H1 (cell line): ENCODE measurements at regions not wholly inside any gene's neighbourhood (a gene's known extent, or its start where the extent isn't known, plus 50 kb on each side); places are given as distances from the start of the nearest gene placed in this dataset.

Source experiments
- CTCF ChIA-PET: fragments of 300-600 bp; sonication (Branson Sonifier 250); formaldehyde crosslinking; loops from one replicate; lab custom pipeline; 2021; ENCODE audit not compliant: partially characterized antibody; lab: Charles Lee
- POLR2A ChIA-PET: fragments of 300-600 bp; sonication (Branson Sonifier 250); formaldehyde crosslinking; loops from one replicate; lab custom pipeline; 2021; ENCODE audit warnings: inconsistent platforms; ENCODE audit not compliant: partially characterized antibody; lab: Charles Lee
- DNase-seq, 2 experiments: peaks; one replicate each; pipeline versions ENCODE4 v3.0.0 to v3.0.0-alpha.2; 2010 to 2022; ENCODE audit warnings: low spot score in 2 of 2, low read depth in 1 of 2, mixed read lengths in 1 of 2
- FAIRE-seq: peaks from 2 replicates; lab custom pipeline; 2011; peaks lifted over from hg19 to GRCh38; lab: Jason Lieb, UNC
- H2AFZ ChIP-seq: 2 replicates; pipeline ENCODE4 v1.8.1; 2012; ENCODE audit warnings: low read length, inconsistent platforms
- H2AK5ac ChIP-seq: 2 replicates; pipeline ENCODE4 v1.6.1; 2013; ENCODE audit warnings: low read depth, low read length
- H2BK120ac ChIP-seq: replicated peaks from 2 replicates; pipeline ENCODE3; 2013; ENCODE audit warnings: low read depth, low read length, inconsistent platforms
- H2BK12ac ChIP-seq: 2 replicates; pipeline ENCODE4 v1.6.1; 2013; ENCODE audit warnings: low read depth, low read length
- H2BK15ac ChIP-seq: 2 replicates; pipeline ENCODE4 v1.6.1; 2013; ENCODE audit warnings: low read length
- H2BK20ac ChIP-seq: 2 replicates; pipeline ENCODE4 v1.6.1; 2013; ENCODE audit warnings: low read length
- H2BK5ac ChIP-seq: 2 replicates; pipeline ENCODE4 v1.6.1; 2013; ENCODE audit warnings: low read depth, low read length
- H3K14ac ChIP-seq: 2 replicates; pipeline ENCODE4 v1.6.1; 2013; ENCODE audit warnings: inconsistent platforms; ENCODE audit not compliant: insufficient read length
- H3K18ac ChIP-seq: 2 replicates; pipeline ENCODE4 v1.6.1; 2013; ENCODE audit warnings: low read length; ENCODE audit errors: extremely low read depth
- H3K23ac ChIP-seq: 2 replicates; pipeline ENCODE4 v1.6.1; 2013; ENCODE audit warnings: inconsistent platforms; ENCODE audit not compliant: insufficient read length
- H3K23me2 ChIP-seq: 2 replicates; pipeline ENCODE4 v1.6.1; 2013; ENCODE audit warnings: low read depth, low read length
- H3K27ac ChIP-seq: 2 replicates; pipeline ENCODE4 v1.6.1; 2011; ENCODE audit warnings: low read depth, low read length, inconsistent platforms
- H3K27me3 ChIP-seq, 4 experiments: replicated peaks in 1 of 4; 1 replicate in 1 of 4; 2 replicates in 3 of 4; pipeline versions ENCODE4 v1.6.1 to v1.8.1; 2011 to 2013; ENCODE audit warnings: low read length in 3 of 4, mild to moderate bottlenecking in 3 of 4, inconsistent platforms in 2 of 4, mixed read lengths in 2 of 4, moderate library complexity in 1 of 4; ENCODE audit not compliant: control insufficient read depth in 3 of 4, insufficient read depth in 3 of 4; ENCODE audit errors: extremely low read depth in 1 of 4
- H3K36me3 ChIP-seq, 4 experiments: 2 replicates each; pipeline versions ENCODE4 v1.6.1 to v1.8.1; 2011 to 2013; ENCODE audit warnings: mild to moderate bottlenecking in 4 of 4, low read length in 3 of 4, moderate library complexity in 2 of 4, control low read depth in 1 of 4, inconsistent platforms in 1 of 4; ENCODE audit not compliant: insufficient read depth in 4 of 4, control insufficient read depth in 2 of 4
- H3K4ac ChIP-seq: replicated peaks from 2 replicates; pipeline ENCODE3; 2013; ENCODE audit warnings: low read length, low read depth, mixed read lengths, inconsistent platforms; ENCODE audit not compliant: insufficient read length
- H3K4me1 ChIP-seq, 4 experiments: replicated peaks in 1 of 4; 1 replicate in 1 of 4; 2 replicates in 3 of 4; pipeline versions ENCODE4 v1.6.1 to v1.8.1; 2011 to 2013; ENCODE audit warnings: low read length in 3 of 4, inconsistent platforms in 2 of 4, mixed read lengths in 1 of 4; ENCODE audit not compliant: insufficient read depth in 4 of 4, control insufficient read depth in 3 of 4
- H3K4me2 ChIP-seq, 2 experiments: 2 replicates each; pipeline versions ENCODE4 v1.6.1 to v1.8.1; 2011 to 2013; ENCODE audit warnings: low read depth in 2 of 2, low read length in 2 of 2, control low read depth in 1 of 2, inconsistent platforms in 1 of 2, mild to moderate bottlenecking in 1 of 2; ENCODE audit not compliant: insufficient read depth in 1 of 2
- H3K4me3 ChIP-seq, 4 experiments: fragments of 200-600, 300-600 bp in 1 of 4; sonication (generic), shearing (Covaris generic), sonication (Bioruptor Twin) in 1 of 4; 2 replicates each; pipeline versions ENCODE4 v1.5.1 to v1.8.1; 2011 to 2016; ENCODE audit warnings: low read length in 4 of 4, low read depth in 3 of 4, control low read depth in 2 of 4, inconsistent platforms in 2 of 4, mild to moderate bottlenecking in 2 of 4, mixed read lengths in 1 of 4, moderate library complexity in 1 of 4; ENCODE audit not compliant: insufficient read depth in 2 of 4; ENCODE audit errors: extremely low read depth in 1 of 4
- H3K56ac ChIP-seq: replicated peaks from 2 replicates; pipeline ENCODE3; 2013; ENCODE audit warnings: low read depth, mild to moderate bottlenecking, mixed read lengths, low read length, inconsistent platforms; ENCODE audit not compliant: insufficient read length
- H3K79me1 ChIP-seq: 2 replicates; pipeline ENCODE4 v1.6.1; 2013; ENCODE audit warnings: low read depth, low read length, control low read depth
- H3K79me2 ChIP-seq, 2 experiments: 2 replicates each; pipeline versions ENCODE4 v1.6.1 to v1.8.1; 2012 to 2013; ENCODE audit warnings: low read length in 2 of 2, mild to moderate bottlenecking in 2 of 2, inconsistent platforms in 1 of 2; ENCODE audit not compliant: insufficient read depth in 2 of 2, control insufficient read depth in 1 of 2
- H3K9ac ChIP-seq, 4 experiments: replicated peaks in 1 of 4; 1 replicate in 1 of 4; 2 replicates in 3 of 4; pipeline versions ENCODE4 v1.6.1 to v1.8.1; 2011 to 2013; ENCODE audit warnings: low read depth in 3 of 4, low read length in 3 of 4, control low read depth in 2 of 4, mild to moderate bottlenecking in 2 of 4, moderate library complexity in 2 of 4, inconsistent platforms in 1 of 4; ENCODE audit errors: extremely low read depth in 1 of 4
- H3K9me3 ChIP-seq, 2 experiments: 2 replicates each; pipeline versions ENCODE4 v1.6.1 to v1.8.1; 2012 to 2013; ENCODE audit warnings: mild to moderate bottlenecking in 2 of 2, moderate library complexity in 2 of 2, control low read depth in 1 of 2, inconsistent platforms in 1 of 2, low read depth in 1 of 2, low read length in 1 of 2, mixed read lengths in 1 of 2; ENCODE audit not compliant: insufficient read depth in 2 of 2
- H4K20me1 ChIP-seq, 2 experiments: replicated peaks in 1 of 2; 2 replicates each; pipeline versions ENCODE3 to v1.8.1; 2011 to 2013; ENCODE audit warnings: inconsistent platforms in 2 of 2, low read length in 2 of 2, mild to moderate bottlenecking in 1 of 2; ENCODE audit not compliant: insufficient read depth in 2 of 2, control insufficient read depth in 1 of 2
- H4K5ac ChIP-seq: 2 replicates; pipeline ENCODE4 v1.6.1; 2013; ENCODE audit warnings: low read length, low read depth, mixed read lengths, inconsistent platforms; ENCODE audit not compliant: insufficient read length
- H4K8ac ChIP-seq: 2 replicates; pipeline ENCODE4 v1.8.0; 2013; ENCODE audit warnings: mild to moderate bottlenecking, moderate library complexity, low read length, inconsistent platforms; ENCODE audit not compliant: insufficient read depth; ENCODE audit errors: extremely low read depth
- H4K91ac ChIP-seq: replicated peaks from 2 replicates; pipeline ENCODE3; 2013; ENCODE audit warnings: low read length, mixed read lengths, inconsistent platforms; ENCODE audit not compliant: insufficient read length
- ASH2L ChIP-seq: fragments of 200-600, 300-600 bp; sonication (generic); IDR thresholded peaks from one replicate; pipeline ENCODE4 v1.7.1; 2017; ENCODE audit warnings: low read length
- NRF1 ChIP-seq: IDR thresholded peaks from 2 replicates; pipeline ENCODE4 v1.6.1; 2011; ENCODE audit warnings: mild to moderate bottlenecking, low read depth, low read length, improper control_type of control experiment
- WGBS, 2 experiments: shearing (Covaris generic) in 1 of 2; methylation state at CpG; one replicate each; pipeline versions ENCODE4 v1.1.6 to v1.1.7; 2013 to 2015; ENCODE audit warnings: low lambda C conversion rate in 2 of 2, mixed read lengths in 2 of 2, inconsistent platforms in 1 of 2, low coverage in 1 of 2, missing lambda C conversion rate in 1 of 2; ENCODE audit not compliant: insufficient replicate concordance in 2 of 2, insufficient coverage in 1 of 2, insufficient read length in 1 of 2; ENCODE audit errors: extremely low coverage in 1 of 2, missing lambda C conversion rate in 1 of 2; 5-methylcytosine and 5-hydroxymethylcytosine counted together

- Histone ChIP-seq H2BK15ac (peak overlapping the region; percentile 54; the same call in 1 of the 2 replicates), H2BK5ac (no peak overlapping the region), H3K36me3 (no peaks in the 10 kb centered on the region), H4K20me1 (no peaks in the 10 kb centered on the region), H3K9me3 (peaks cover 3 to 7% of the 10 kb centered on the region in 2 experiments; a peak in 3 of 4 replicates), H3K23me2 (no peaks in the 10 kb centered on the region), H3K79me1 (no peaks in the 10 kb centered on the region), H3K4me3 (no peak overlapping the region), H3K4me2 (no peak overlapping the region), H4K5ac (no peak overlapping the region), H3K4me1 (peaks cover 12 to 21% (median 17%) of the 10 kb centered on the region in 4 experiments; a peak in 6 of 7 replicates), H3K27ac (no peak overlapping the region), H4K8ac (no peak overlapping the region), H3K14ac (no peak overlapping the region), H3K4ac (no peak overlapping the region), H3K9ac (no peak overlapping the region), H3K27me3 (peaks cover 0 to 3% (median 0%) of the 10 kb centered on the region in 4 experiments; a peak in 2 of 7 replicates), H3K23ac (no peak overlapping the region), H2AFZ (no peak overlapping the region), H3K79me2 (no peaks in the 10 kb centered on the region), H2BK12ac (peak overlapping the region; percentile 5; the same call in 1 of the 2 replicates), H2AK5ac (0 out of 2 replicates have a peak overlapping the region, but pooled peaks have one; percentile 7), H2BK120ac (no peak overlapping the region), H3K18ac (0 out of 2 replicates have a peak overlapping the region, but pooled peaks have one; percentile 29), H2BK20ac (0 out of 2 replicates have a peak overlapping the region, but pooled peaks have one; percentile 11), H3K56ac (no peak overlapping the region), H4K91ac (peak overlapping the region; percentile 13)
- ChIA-PET CTCF (interaction anchor here (1.0 to 1.5 kb wide), 4 partner anchors 9 to 55 kb away, joined by 3 to 5 read pairs (median 3); no protein-coding TSS in a partner anchor), POLR2A (no interaction called here)
- DNase-seq = peak in 1 of 2 experiments; percentile 7
- no peak for FAIRE-seq
- 98% methylated on average over 3 of the region's 3 CpGs; no CpG with 5 or more reads in 1 of the 2 experiments for WGBS, 2 experiments
- no peak for TF ChIP-seq ASH2L
- TF ChIP-seq NRF1 = no peak
These were observed 733.3 kb downstream of the PTPRU start for GRCh38 chr1:29969576-29969975.
